HepG2 (cell line): ENCODE measurements at regions not wholly inside any gene's neighbourhood (a gene's known extent, or its start where the extent isn't known, plus 50 kb on each side); places are given as distances from the start of the nearest gene placed in this dataset.

ENCODE experiments used
- EP300 ChIP-seq, 3 experiments: sonication (generic) in 1 of 3; formaldehyde crosslinking in 1 of 3; IDR thresholded peaks; 2 replicates each; pipeline versions ENCODE4 v1.5.1 to v1.6.1; 2011 to 2020; ENCODE audit warnings: low read depth in 2 of 3, low read length in 2 of 3, borderline replicate concordance in 1 of 3, improper control_type of control experiment in 1 of 3, mild to moderate bottlenecking in 1 of 3, missing genetic modification reagents in 1 of 3, moderate library complexity in 1 of 3
- GABPA ChIP-seq, 2 experiments: IDR thresholded peaks; 2 replicates each; pipeline ENCODE4 v1.6.1; 2011 to 2016; ENCODE audit warnings: low read depth in 2 of 2, low read length in 1 of 2, missing biosample characterization in 1 of 2, missing genetic modification characterization in 1 of 2
- NKX3-1 ChIP-seq: sonication (generic); formaldehyde crosslinking; IDR thresholded peaks from 2 replicates; pipeline ENCODE4 v1.5.0; 2020; ENCODE audit warnings: missing genetic modification reagents
- PBX3 ChIP-seq: sonication (generic); formaldehyde crosslinking; IDR thresholded peaks from 2 replicates; pipeline ENCODE4 v1.8.1; 2023; ENCODE audit warnings: missing genetic modification reagents, inconsistent platforms, borderline replicate concordance
- TAF1 ChIP-seq: sonication (generic); formaldehyde crosslinking; IDR thresholded peaks from 2 replicates; pipeline ENCODE4 v1.4.0; 2020; ENCODE audit warnings: missing genetic modification reagents
- TP53 ChIP-seq: sonication (generic); formaldehyde crosslinking; conservative IDR thresholded peaks from 2 replicates; pipeline ENCODE4 v1.4.0; 2020; ENCODE audit warnings: missing genetic modification reagents
- ZNF354B ChIP-seq: sonication (generic); formaldehyde crosslinking; IDR thresholded peaks from 2 replicates; pipeline ENCODE4 v1.8.0; 2022; ENCODE audit warnings: mild to moderate bottlenecking, missing genetic modification reagents

GRCh38 chr6:92380803-92381601 lies 1038.4 kb downstream of the EPHA7 start:
- TF ChIP-seq TP53 (CRISPR knock-in tag) (no peak), TAF1 (CRISPR knock-in tag) (no peak), ZNF354B (CRISPR knock-in tag) (no peak), PBX3 (CRISPR knock-in tag) (no peak), NKX3-1 (CRISPR knock-in tag) (no peak), EP300 (IDR thresholded peaks at IDR 0.05; ENCODE audit: low read depth in 2 of 2, low read length in 2 of 2) (no peak), EP300 (CRISPR knock-in tag; IDR thresholded peaks at IDR 0.05; ENCODE audit: borderline replicate concordance) (no peak), GABPA (IDR thresholded peaks at IDR 0.05; ENCODE audit: low read depth, low read length) (no peak), GABPA (CRISPR knock-in tag; IDR thresholded peaks at IDR 0.05; ENCODE audit: low read depth) (no peak)
